ENCODE measurements at regions not wholly inside any gene's neighbourhood (a gene's known extent, or its start where the extent isn't known, plus 50 kb on each side); places are given as distances from the start of the nearest gene placed in this dataset.

DNA sequence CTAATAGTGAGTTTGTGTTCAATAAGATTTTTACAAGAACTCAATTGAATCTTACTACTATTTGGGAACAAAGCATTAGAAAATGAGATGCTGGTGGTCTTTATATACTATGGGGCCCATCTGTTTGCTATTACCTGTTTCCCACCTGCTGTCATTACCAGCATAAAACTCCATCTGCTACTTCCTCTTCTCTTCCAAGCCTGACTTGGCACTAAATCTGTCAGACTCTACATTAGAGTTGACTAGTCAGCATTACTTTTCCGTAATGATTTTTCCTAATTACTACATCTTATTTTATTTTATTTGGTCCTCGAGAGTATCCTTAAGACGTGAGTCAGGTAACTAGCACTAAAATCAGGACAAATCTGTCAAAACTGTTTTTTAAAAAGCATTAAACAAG is 68.1 kb upstream of the KRR1 start (continued):
- TF ChIP-seq GMEB1 (CRISPR knock-in tag; IDR thresholded peaks at IDR 0.05) = no peak

DNA sequence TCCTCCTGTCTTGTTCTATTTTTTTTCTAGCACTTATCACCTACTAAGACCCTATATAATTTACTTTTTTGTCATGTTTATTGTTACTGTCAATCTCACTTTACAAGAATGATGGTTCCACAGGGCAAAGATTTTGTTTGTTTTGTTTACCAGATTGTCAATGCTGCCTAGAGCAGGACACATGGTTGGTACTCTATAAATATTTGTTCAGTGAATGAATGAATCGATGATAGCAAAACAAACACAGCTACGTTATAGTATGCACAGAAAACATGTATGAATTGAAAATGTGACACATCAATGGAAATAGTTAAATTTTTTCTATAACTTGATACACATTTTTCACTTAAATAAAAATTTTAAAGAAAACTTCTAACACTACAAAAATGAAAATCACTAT is 67.1 kb upstream of the KRR1 start:
- Histone ChIP-seq H3K36me3 (ENCODE audit: control insufficient read depth, insufficient read depth, low read length) (no peaks in the 10 kb centered on the region), H4K20me1 (replicated peaks; ENCODE audit: control insufficient read depth, insufficient read depth, low read length) (no peaks in the 10 kb centered on the region), H3K9ac (ENCODE audit: insufficient read depth in 1 of 2, low read depth in 2 of 2, low read length in 2 of 2) (no peak overlapping the region), H3K4me3 (no peak overlapping the region), H3K4me2 (ENCODE audit: insufficient read depth, low read length) (no peak overlapping the region), H3K9me1 (ENCODE audit: control insufficient read depth, insufficient read depth, low read length) (no peaks in the 10 kb centered on the region), H3K9me3 (replicated peaks; ENCODE audit: control insufficient read depth, insufficient read depth, low read depth, low read length) (no peaks in the 10 kb centered on the region), H2AFZ (ENCODE audit: low read depth, low read length) (no peak overlapping the region), H3K27me3 (ENCODE audit: control insufficient read depth in 2 of 2, insufficient read depth in 2 of 2, low read length in 2 of 2) (no peaks in the 10 kb centered on the region; a peak in 1 of 5 replicates), H3K79me2 (ENCODE audit: control insufficient read depth, insufficient read depth, low read length) (no peaks in the 10 kb centered on the region), H3K27ac (ENCODE audit: extremely low read depth, low read depth, low read length) (no peak overlapping the region), H3K4me1 (replicated peaks in 1 of 2; ENCODE audit: control insufficient read depth in 2 of 2, insufficient read depth in 2 of 2, low read length in 2 of 2) (no peaks in the 10 kb centered on the region)
- FAIRE-seq = no peak
- ATAC-seq = no peak
- no TSS peak for BruUV-seq (replicated peaks)
- no peak for TF ChIP-seq MEIS2 (IDR thresholded peaks at IDR 0.05; ENCODE audit: partially characterized antibody)
- TF ChIP-seq THRAP3 (IDR thresholded peaks at IDR 0.05; ENCODE audit: borderline replicate concordance) = no peak
- TF ChIP-seq TCFL5 (CRISPR knock-in tag; conservative IDR thresholded peaks at IDR 0.05) = no peak
- TF ChIP-seq, protein P1, sequence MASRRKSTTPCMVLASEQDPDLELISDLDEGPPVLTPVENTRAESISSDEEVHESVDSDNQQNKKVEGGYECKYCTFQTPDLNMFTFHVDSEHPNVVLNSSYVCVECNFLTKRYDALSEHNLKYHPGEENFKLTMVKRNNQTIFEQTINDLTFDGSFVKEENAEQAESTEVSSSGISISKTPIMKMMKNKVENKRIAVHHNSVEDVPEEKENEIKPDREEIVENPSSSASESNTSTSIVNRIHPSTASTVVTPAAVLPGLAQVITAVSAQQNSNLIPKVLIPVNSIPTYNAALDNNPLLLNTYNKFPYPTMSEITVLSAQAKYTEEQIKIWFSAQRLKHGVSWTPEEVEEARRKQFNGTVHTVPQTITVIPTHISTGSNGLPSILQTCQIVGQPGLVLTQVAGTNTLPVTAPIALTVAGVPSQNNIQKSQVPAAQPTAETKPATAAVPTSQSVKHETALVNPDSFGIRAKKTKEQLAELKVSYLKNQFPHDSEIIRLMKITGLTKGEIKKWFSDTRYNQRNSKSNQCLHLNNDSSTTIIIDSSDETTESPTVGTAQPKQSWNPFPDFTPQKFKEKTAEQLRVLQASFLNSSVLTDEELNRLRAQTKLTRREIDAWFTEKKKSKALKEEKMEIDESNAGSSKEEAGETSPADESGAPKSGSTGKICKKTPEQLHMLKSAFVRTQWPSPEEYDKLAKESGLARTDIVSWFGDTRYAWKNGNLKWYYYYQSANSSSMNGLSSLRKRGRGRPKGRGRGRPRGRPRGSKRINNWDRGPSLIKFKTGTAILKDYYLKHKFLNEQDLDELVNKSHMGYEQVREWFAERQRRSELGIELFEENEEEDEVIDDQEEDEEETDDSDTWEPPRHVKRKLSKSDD (conservative IDR thresholded peaks at IDR 0.05; ENCODE audit: low read length) = no peak
- POLR2A ChIA-PET = no interaction called here
- CTCF ChIA-PET (ENCODE audit: low intra/inter-chr PET ratio) = no interaction called here
- intact Hi-C loops (cut with micrococcal nuclease) = loop anchor here (1.0 kb wide), 1 partner anchor 453 kb away; the partner anchor contains the start of gene PHLDA1
- DNase-seq (ENCODE audit: extremely low read depth in 1 of 4, low spot score in 3 of 4) = no peak
- 5% methylated on average over 2 of the region's 2 CpGs for WGBS (ENCODE audit: insufficient coverage, low coverage, missing lambda C conversion rate)
- in situ Hi-C loops (cut with MboI) = no loop called here
